ENCODE measurements at regions not wholly inside any gene's neighbourhood (a gene's known extent, or its start where the extent isn't known, plus 50 kb on each side); places are given as distances from the start of the nearest gene placed in this dataset.

DNA sequence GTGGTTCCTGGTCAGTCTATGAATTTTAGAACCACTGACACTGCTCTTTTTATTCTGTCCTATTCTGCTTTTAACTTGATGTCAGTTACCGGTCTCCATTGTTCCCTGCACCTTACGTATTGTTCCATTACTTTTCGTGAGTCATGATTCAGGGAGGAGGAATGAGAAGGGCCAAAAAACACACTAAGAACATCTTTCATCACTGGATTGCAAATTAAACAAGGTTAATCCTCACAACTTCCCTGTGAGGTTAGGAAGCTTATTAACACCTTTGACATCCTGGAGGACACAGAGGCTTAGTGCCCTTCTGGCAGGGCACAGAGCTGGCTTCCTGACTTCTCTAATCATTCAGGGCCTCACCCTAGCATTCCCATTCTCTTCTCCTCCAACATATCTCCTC lies 227.6 kb upstream of the SATB1 start:
- TF ChIP-seq, protein P1, sequence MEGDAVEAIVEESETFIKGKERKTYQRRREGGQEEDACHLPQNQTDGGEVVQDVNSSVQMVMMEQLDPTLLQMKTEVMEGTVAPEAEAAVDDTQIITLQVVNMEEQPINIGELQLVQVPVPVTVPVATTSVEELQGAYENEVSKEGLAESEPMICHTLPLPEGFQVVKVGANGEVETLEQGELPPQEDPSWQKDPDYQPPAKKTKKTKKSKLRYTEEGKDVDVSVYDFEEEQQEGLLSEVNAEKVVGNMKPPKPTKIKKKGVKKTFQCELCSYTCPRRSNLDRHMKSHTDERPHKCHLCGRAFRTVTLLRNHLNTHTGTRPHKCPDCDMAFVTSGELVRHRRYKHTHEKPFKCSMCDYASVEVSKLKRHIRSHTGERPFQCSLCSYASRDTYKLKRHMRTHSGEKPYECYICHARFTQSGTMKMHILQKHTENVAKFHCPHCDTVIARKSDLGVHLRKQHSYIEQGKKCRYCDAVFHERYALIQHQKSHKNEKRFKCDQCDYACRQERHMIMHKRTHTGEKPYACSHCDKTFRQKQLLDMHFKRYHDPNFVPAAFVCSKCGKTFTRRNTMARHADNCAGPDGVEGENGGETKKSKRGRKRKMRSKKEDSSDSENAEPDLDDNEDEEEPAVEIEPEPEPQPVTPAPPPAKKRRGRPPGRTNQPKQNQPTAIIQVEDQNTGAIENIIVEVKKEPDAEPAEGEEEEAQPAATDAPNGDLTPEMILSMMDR (IDR thresholded peaks at IDR 0.05; ENCODE audit: low read length) = no peak
- no peak for TF ChIP-seq EZH2 (IDR thresholded peaks at IDR 0.05; ENCODE audit: borderline replicate concordance, low read length)
